ENCODE measurements at regions not wholly inside any gene's neighbourhood (a gene's known extent, or its start where the extent isn't known, plus 50 kb on each side); places are given as distances from the start of the nearest gene placed in this dataset.
"Not testable (repeated sequence)": the region's sequence is repeated elsewhere in the genome, so short reads cannot be mapped to it uniquely, and the experiment has no call there.

- Histone ChIP-seq H3K27ac (ENCODE audit: low read length) (no peak overlapping the region), H3K9me3 (ENCODE audit: control insufficient read depth, insufficient read depth, low read length) (no peaks in the 10 kb centered on the region), H3K36me3 (ENCODE audit: control insufficient read depth, insufficient read depth, low read length) (no peaks in the 10 kb centered on the region), H3K4me1 (ENCODE audit: control insufficient read depth, insufficient read depth, low read length) (no peaks in the 10 kb centered on the region), H3K4me3 (ENCODE audit: low read length) (no peak overlapping the region), H3K27me3 (ENCODE audit: control insufficient read depth, insufficient read depth, low read length) (no peaks in the 10 kb centered on the region)
- DNase-seq (no peak), ATAC-seq (no peak)
- H3K4me1 Mint-ChIP-seq: no peaks in the 10 kb centered on the region
- 74% methylated on average over 4 of the region's 4 CpGs for WGBS (ENCODE audit: insufficient coverage)
- H3K36me3 Mint-ChIP-seq: no peaks in the 10 kb centered on the region
- no peaks in the 10 kb centered on the region for H3K9me3 Mint-ChIP-seq
- no peak overlapping the region for H3K4me3 Mint-ChIP-seq
- H3K27me3 Mint-ChIP-seq (ENCODE audit: low read depth in 2 of 2): peaks cover 29 to 40% of the 10 kb centered on the region in 2 donors
- intact Hi-C loops (cut with micrococcal nuclease): no loop called here
- no peak overlapping the region for H3K27ac Mint-ChIP-seq
- TF ChIP-seq CTCF (IDR thresholded peaks at IDR 0.05): no peak
Observed at GRCh38 chr1:157348538-157349480, 203.5 kb downstream of the FCRL5 start.

GRCh38 chr1:157347506-157347905 lies 204.8 kb downstream of the FCRL5 start:
- Mint-ChIP-seq H3K27me3 (ENCODE audit: low read depth in 2 of 2) (peaks cover 29 to 40% of the 10 kb centered on the region in 2 donors), H3K27ac (no peak overlapping the region), H3K4me3 (no peak overlapping the region), H3K36me3 (no peaks in the 10 kb centered on the region), H3K9me3 (no peaks in the 10 kb centered on the region), H3K4me1 (no peaks in the 10 kb centered on the region)
- Histone ChIP-seq H3K27ac (ENCODE audit: low read length) (no peak overlapping the region), H3K9me3 (ENCODE audit: control insufficient read depth, insufficient read depth, low read length) (no peaks in the 10 kb centered on the region), H3K4me1 (ENCODE audit: control insufficient read depth, insufficient read depth, low read length) (no peaks in the 10 kb centered on the region), H3K4me3 (ENCODE audit: low read length) (no peak overlapping the region), H3K36me3 (ENCODE audit: control insufficient read depth, insufficient read depth, low read length) (no peaks in the 10 kb centered on the region), H3K27me3 (ENCODE audit: control insufficient read depth, insufficient read depth, low read length) (no peaks in the 10 kb centered on the region)
- intact Hi-C loops (cut with micrococcal nuclease): no loop called here
- 95% methylated on average over 1 of the region's 1 CpG for WGBS (ENCODE audit: insufficient coverage)
- DNase-seq (no peak), ATAC-seq (no peak)
- no peak for TF ChIP-seq CTCF (IDR thresholded peaks at IDR 0.05)

GRCh38 chr1:157337785-157338184 lies 199.6 kb upstream of the ETV3 start:
- H3K4me1 ChIP-seq (ENCODE audit: control insufficient read depth, insufficient read depth, low read length); H3K4me3 Mint-ChIP-seq; H3K27ac Mint-ChIP-seq; H3K9me3 ChIP-seq (ENCODE audit: control insufficient read depth, insufficient read depth, low read length); ATAC-seq; DNase-seq; H3K36me3 Mint-ChIP-seq; H3K9me3 Mint-ChIP-seq; H3K4me3 ChIP-seq (ENCODE audit: low read length); H3K27me3 ChIP-seq (ENCODE audit: control insufficient read depth, insufficient read depth, low read length); intact Hi-C loops (cut with micrococcal nuclease); H3K36me3 ChIP-seq (ENCODE audit: control insufficient read depth, insufficient read depth, low read length); H3K27ac ChIP-seq (ENCODE audit: low read length); H3K4me1 Mint-ChIP-seq: not testable (repeated sequence)
- H3K27me3 Mint-ChIP-seq (ENCODE audit: low read depth in 2 of 2): peaks cover 22 to 38% of the 10 kb centered on the region in 2 donors
- WGBS (ENCODE audit: insufficient coverage): 79% methylated on average over 1 of the region's 1 CpG

GRCh38 chr1:157335056-157335455 lies 196.9 kb upstream of the ETV3 start:
- intact Hi-C loops (cut with micrococcal nuclease): no loop called here
- ATAC-seq (no peak), DNase-seq (no peak)
- Histone ChIP-seq H3K9me3 (ENCODE audit: control insufficient read depth, insufficient read depth, low read length) (no peaks in the 10 kb centered on the region), H3K36me3 (ENCODE audit: control insufficient read depth, insufficient read depth, low read length) (no peaks in the 10 kb centered on the region), H3K4me3 (ENCODE audit: low read length) (no peak overlapping the region), H3K27me3 (ENCODE audit: control insufficient read depth, insufficient read depth, low read length) (no peaks in the 10 kb centered on the region), H3K4me1 (ENCODE audit: control insufficient read depth, insufficient read depth, low read length) (no peaks in the 10 kb centered on the region), H3K27ac (ENCODE audit: low read length) (no peak overlapping the region)
- no peaks in the 10 kb centered on the region for H3K9me3 Mint-ChIP-seq
- no peak for TF ChIP-seq CTCF (IDR thresholded peaks at IDR 0.05)
- H3K36me3 Mint-ChIP-seq: no peaks in the 10 kb centered on the region
- no peak overlapping the region for H3K27ac Mint-ChIP-seq
- peaks cover 28 to 45% of the 10 kb centered on the region in 2 donors for H3K27me3 Mint-ChIP-seq (ENCODE audit: low read depth in 2 of 2)
- no peaks in the 10 kb centered on the region for H3K4me1 Mint-ChIP-seq
- WGBS (ENCODE audit: insufficient coverage): no CpG with 5 or more reads among the region's 2 CpGs
- no peak overlapping the region for H3K4me3 Mint-ChIP-seq
